Stimulated activated naive CD8-positive, alpha-beta T cell treated with anti-CD3 and anti-CD28 coated beads, Interleukin-15, Interleukin-2, amounts not matched to agents 100 ng/mL and 50 ng/mL, for 24 hours (primary cell): ENCODE measurements at regions not wholly inside any gene's neighbourhood (a gene's known extent, or its start where the extent isn't known, plus 50 kb on each side); places are given as distances from the start of the nearest gene placed in this dataset.
"Not testable (repeated sequence)": the region's sequence is repeated elsewhere in the genome, so short reads cannot be mapped to it uniquely, and the experiment has no call there.

Source experiments
- H3K27ac Mint-ChIP-seq: one replicate; pipeline ENCODE4 v1.8.0; 2021; ENCODE audit warnings: mild to moderate bottlenecking, mixed read lengths
- H3K27me3 Mint-ChIP-seq: one replicate; pipeline ENCODE4 v1.8.0; 2021; ENCODE audit warnings: mixed read lengths
- H3K36me3 Mint-ChIP-seq: one replicate; pipeline ENCODE4 v1.8.0; 2021; ENCODE audit warnings: low read depth, mixed read lengths
- H3K4me1 Mint-ChIP-seq: one replicate; pipeline ENCODE4 v1.8.0; 2021; ENCODE audit warnings: low read depth, mixed read lengths
- H3K4me3 Mint-ChIP-seq: one replicate; pipeline ENCODE4 v1.8.0; 2021; ENCODE audit warnings: mild to moderate bottlenecking, mixed read lengths
- H3K9me3 Mint-ChIP-seq: one replicate; pipeline ENCODE4 v1.8.0; 2021; ENCODE audit warnings: mixed read lengths

DNA sequence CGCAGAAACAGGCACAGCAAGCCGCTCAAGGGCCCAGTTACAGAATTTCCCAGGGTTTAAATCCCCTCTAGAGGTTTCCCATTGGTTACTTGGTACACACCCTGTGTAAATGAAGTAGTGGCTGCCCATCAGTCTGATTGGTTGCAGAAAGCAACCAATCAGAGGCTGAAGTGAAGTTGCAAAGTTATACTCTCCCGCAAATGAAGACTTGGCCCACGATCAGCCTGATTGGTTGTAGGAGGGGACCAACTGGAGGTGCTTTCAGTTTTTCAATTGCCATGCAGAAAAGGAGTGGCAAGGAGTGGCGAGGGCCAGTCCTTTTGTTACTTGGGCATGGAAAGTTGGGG is 909.2 kb upstream of the AUTS2 start:
- Mint-ChIP-seq H3K27ac (no peak overlapping the region), H3K9me3 (peaks cover 25% of the 10 kb centered on the region), H3K36me3 (no peaks in the 10 kb centered on the region)

GRCh38 chr7:68691261-68692216 is 906.7 kb upstream of the AUTS2 start:
- Mint-ChIP-seq H3K36me3 (no peaks in the 10 kb centered on the region), H3K9me3 (peaks cover 30% of the 10 kb centered on the region), H3K4me1 (no peaks in the 10 kb centered on the region), H3K27ac (no peak overlapping the region), H3K4me3 (no peak overlapping the region), H3K27me3 (no peaks in the 10 kb centered on the region)

More for the DNA sequence above, 909.2 kb upstream of the AUTS2 start:
- Mint-ChIP-seq H3K4me3 (no peak overlapping the region), H3K4me1 (no peaks in the 10 kb centered on the region), H3K27me3 (no peaks in the 10 kb centered on the region)

DNA sequence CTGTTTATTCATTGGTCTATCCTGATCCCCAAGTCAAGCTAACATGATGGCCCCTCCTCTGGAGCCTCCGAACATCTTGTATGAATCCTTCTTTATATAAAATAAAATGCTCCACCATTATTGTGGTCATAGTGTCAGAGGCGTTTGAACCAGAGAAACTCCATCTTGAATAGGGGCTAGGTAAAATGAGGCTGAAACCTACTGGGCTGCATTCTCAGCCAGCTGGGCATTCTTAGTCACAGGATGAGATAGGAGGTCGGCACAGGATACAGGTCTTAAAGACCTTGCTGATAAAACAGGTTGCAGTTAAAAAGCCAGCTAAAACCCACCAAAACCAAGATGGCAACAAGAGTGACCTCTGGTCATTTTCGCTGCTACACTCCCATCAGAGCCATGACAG is 905.8 kb upstream of the AUTS2 start:
- Mint-ChIP-seq H3K4me3 (no peak overlapping the region), H3K9me3 (peaks cover 34% of the 10 kb centered on the region), H3K4me1 (no peaks in the 10 kb centered on the region), H3K27ac (no peak overlapping the region), H3K27me3 (no peaks in the 10 kb centered on the region), H3K36me3 (no peaks in the 10 kb centered on the region)

GRCh38 chr7:68694656-68695055 is 903.6 kb upstream of the AUTS2 start:
- no peaks in the 10 kb centered on the region for H3K27me3 Mint-ChIP-seq

GRCh38 chr7:68697796-68698280 is 900.4 kb upstream of the AUTS2 start:
- Mint-ChIP-seq H3K9me3 (peaks cover 19% of the 10 kb centered on the region), H3K4me3 (no peak overlapping the region), H3K4me1 (no peaks in the 10 kb centered on the region), H3K27ac (no peak overlapping the region), H3K27me3 (no peaks in the 10 kb centered on the region), H3K36me3 (no peaks in the 10 kb centered on the region)

More at GRCh38 chr7:68694656-68695055, 903.6 kb upstream of the AUTS2 start:
- no peaks in the 10 kb centered on the region for H3K4me1 Mint-ChIP-seq
- H3K27ac Mint-ChIP-seq = no peak overlapping the region
- peaks cover 27% of the 10 kb centered on the region for H3K9me3 Mint-ChIP-seq
- no peaks in the 10 kb centered on the region for H3K36me3 Mint-ChIP-seq
- H3K4me3 Mint-ChIP-seq = no peak overlapping the region

- H3K9me3 Mint-ChIP-seq = peaks cover 18% of the 10 kb centered on the region
- H3K4me1 Mint-ChIP-seq = no peaks in the 10 kb centered on the region
- no peak overlapping the region for H3K4me3 Mint-ChIP-seq
- no peaks in the 10 kb centered on the region for H3K36me3 Mint-ChIP-seq
- no peaks in the 10 kb centered on the region for H3K27me3 Mint-ChIP-seq
- H3K27ac Mint-ChIP-seq = no peak overlapping the region
Observed at GRCh38 chr7:68699090-68699711, 899.1 kb upstream of the AUTS2 start.

DNA sequence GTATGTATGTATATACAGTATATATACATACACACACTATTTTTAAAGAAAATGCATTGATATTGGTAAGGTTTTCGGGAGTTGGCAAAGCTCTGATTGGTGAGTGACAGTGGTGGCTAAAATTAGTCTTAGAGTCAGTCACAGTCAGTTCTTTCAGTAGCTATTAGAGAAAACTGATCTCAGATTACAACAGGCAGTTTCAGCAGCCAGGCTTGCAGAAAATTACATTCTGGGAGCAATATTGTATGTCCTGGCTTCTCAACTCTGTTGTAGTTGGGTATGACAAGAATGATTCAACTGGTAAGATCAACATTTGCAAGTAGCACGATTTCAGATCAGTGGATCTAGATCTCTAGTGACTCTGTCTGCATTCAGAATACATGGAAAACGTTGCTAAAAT is 897.9 kb upstream of the AUTS2 start:
- Mint-ChIP-seq H3K9me3 (peaks cover 14% of the 10 kb centered on the region), H3K27me3 (no peaks in the 10 kb centered on the region), H3K27ac (no peak overlapping the region), H3K36me3 (no peaks in the 10 kb centered on the region), H3K4me3 (no peak overlapping the region), H3K4me1 (no peaks in the 10 kb centered on the region)

DNA sequence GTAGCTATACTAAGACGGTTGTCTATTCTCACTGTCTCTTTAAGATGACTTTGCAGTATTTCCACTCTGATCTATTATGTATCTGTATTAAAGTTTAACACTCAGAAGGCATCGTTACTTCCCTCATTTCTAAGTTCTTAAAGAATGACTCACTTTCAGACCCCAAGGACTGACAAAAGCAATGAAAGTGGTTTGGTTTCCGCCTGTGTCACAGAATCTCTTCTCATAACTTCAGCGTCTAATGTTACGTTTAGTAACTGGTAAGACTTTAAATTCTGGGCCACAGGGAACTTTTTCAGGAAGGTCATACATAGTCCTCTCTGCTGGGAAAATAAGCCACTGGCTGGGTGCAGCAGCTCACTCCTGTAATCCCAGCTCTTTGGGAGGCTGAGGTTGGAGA is 892.0 kb upstream of the AUTS2 start:
- no peak overlapping the region for H3K4me3 Mint-ChIP-seq
- H3K36me3 Mint-ChIP-seq = no peaks in the 10 kb centered on the region
- H3K9me3 Mint-ChIP-seq = peaks cover 16% of the 10 kb centered on the region
- no peaks in the 10 kb centered on the region for H3K4me1 Mint-ChIP-seq
- no peak overlapping the region for H3K27ac Mint-ChIP-seq
- no peaks in the 10 kb centered on the region for H3K27me3 Mint-ChIP-seq

DNA sequence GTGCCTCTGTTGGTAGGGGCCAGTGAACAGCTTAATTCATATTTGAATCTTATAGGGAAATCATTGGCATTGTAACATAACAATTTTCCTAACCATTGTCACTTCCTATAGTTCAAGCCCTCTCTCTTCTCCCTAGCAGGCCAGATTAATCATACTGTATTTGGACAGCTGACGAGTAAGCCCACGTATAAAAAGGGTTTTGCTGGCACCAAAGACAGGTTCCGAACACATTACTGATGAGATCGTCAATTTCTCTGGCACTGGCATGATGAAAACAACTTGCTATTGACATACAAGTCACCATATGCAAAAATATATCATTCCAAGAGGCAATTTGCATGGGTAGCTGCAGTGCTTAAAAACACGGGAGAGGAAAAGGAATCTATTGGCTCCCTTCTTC is 891.1 kb upstream of the AUTS2 start:
- H3K4me1 Mint-ChIP-seq = no peaks in the 10 kb centered on the region
- H3K4me3 Mint-ChIP-seq = no peak overlapping the region
- no peaks in the 10 kb centered on the region for H3K36me3 Mint-ChIP-seq
- peaks cover 20% of the 10 kb centered on the region for H3K9me3 Mint-ChIP-seq
- no peaks in the 10 kb centered on the region for H3K27me3 Mint-ChIP-seq
- H3K27ac Mint-ChIP-seq = no peak overlapping the region

DNA sequence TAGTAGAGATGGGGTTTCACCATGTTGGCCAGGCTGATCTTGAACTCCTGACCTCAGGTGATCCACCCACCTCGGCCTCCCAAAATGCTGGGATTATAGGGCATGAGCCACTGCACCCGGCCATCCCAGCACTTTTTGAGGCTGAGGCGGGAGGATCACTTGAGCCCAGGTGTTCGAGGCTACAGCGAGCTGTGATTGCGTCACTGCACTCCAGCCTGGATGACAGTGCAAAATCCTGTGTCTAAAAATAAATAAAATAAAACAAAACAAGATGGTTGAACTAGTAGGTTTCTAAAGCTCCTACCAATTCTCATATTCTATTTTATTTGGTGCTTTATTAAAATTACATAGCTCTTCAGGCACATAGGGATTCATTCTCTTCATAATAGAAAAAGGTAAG is 890.3 kb upstream of the AUTS2 start:
- H3K9me3 Mint-ChIP-seq = peaks cover 24% of the 10 kb centered on the region
- no peak overlapping the region for H3K4me3 Mint-ChIP-seq
- no peaks in the 10 kb centered on the region for H3K4me1 Mint-ChIP-seq
- no peaks in the 10 kb centered on the region for H3K27me3 Mint-ChIP-seq
- H3K36me3 Mint-ChIP-seq = no peaks in the 10 kb centered on the region
- no peak overlapping the region for H3K27ac Mint-ChIP-seq

GRCh38 chr7:68712956-68713495 is 885.2 kb upstream of the AUTS2 start:
- no peak overlapping the region for H3K27ac Mint-ChIP-seq
- H3K4me1 Mint-ChIP-seq = no peaks in the 10 kb centered on the region
- no peaks in the 10 kb centered on the region for H3K27me3 Mint-ChIP-seq
- H3K9me3 Mint-ChIP-seq = peaks cover 20% of the 10 kb centered on the region
- H3K36me3 Mint-ChIP-seq = no peaks in the 10 kb centered on the region
- no peak overlapping the region for H3K4me3 Mint-ChIP-seq

DNA sequence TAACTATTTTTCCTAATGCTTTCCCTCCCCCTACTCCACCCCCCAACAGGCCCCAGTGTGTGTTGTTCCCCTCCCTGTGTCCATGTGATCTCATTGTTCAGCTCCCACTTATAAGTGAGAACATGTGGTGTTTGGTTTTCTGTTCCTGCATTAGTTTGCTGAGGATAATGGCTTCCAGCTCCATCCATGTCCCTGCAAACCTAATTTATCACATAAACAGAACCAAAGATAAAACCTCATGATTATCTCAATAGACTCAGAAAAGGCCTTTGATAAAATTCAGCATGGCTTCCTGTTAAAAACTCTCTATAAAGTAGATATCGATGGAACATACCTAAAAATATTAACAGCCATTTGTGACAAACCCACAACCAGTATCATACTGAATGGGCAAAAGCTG is 884.1 kb upstream of the AUTS2 start:
- not testable (repeated sequence) for H3K4me3 Mint-ChIP-seq, H3K27ac Mint-ChIP-seq, H3K27me3 Mint-ChIP-seq, H3K36me3 Mint-ChIP-seq, H3K4me1 Mint-ChIP-seq
- H3K9me3 Mint-ChIP-seq = peaks cover 20% of the 10 kb centered on the region

DNA sequence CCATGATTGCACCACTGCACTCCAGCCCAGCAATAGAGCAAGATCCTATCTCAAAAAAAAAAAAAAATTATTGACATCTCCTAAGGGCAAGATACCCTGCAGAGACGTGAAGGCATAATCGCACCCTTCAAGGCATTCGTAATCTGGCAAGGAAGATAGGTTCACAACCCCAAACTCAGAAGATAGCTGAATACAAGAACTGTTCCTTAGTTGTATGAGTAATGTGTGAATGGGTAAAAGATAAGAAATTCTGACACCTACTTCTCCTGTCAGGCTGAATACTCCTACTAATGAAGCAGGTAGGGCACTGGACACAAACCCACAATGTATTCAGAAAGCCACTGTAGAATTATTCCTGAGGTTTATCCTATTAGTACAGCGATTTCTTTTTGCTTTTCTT is 882.4 kb upstream of the AUTS2 start:
- Mint-ChIP-seq H3K4me3 (no peak overlapping the region), H3K36me3 (no peaks in the 10 kb centered on the region), H3K9me3 (peaks cover 13% of the 10 kb centered on the region), H3K27ac (no peak overlapping the region), H3K4me1 (no peaks in the 10 kb centered on the region), H3K27me3 (no peaks in the 10 kb centered on the region)

- Mint-ChIP-seq H3K36me3 (no peaks in the 10 kb centered on the region), H3K9me3 (peaks cover 11% of the 10 kb centered on the region), H3K27me3 (no peaks in the 10 kb centered on the region), H3K4me1 (no peaks in the 10 kb centered on the region), H3K4me3 (no peak overlapping the region), H3K27ac (no peak overlapping the region)
Observed at GRCh38 chr7:68717176-68717575, 881.1 kb upstream of the AUTS2 start.

DNA sequence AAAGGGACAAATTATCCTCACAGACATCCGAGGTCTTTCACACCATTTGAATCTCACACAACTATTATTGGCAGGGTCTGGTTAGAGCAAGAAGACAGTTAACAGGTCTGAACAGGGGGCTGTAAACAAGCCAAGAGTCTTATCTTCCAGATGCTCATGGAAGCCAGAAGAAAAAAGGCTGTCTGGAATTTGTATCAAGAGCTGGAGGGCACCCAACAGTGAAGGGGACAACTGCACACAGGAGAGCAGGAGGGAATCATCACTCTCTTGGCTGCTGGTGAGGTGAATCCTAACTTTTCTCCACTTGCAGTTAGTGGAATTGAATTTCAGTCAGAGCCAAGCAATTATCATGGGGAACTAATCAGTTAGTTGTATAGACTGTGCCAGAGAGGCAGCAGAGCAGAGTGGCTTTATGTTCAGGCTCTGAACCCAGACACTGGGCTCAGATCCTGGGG is 880.2 kb upstream of the AUTS2 start:
- Mint-ChIP-seq H3K27me3 (no peaks in the 10 kb centered on the region), H3K27ac (no peak overlapping the region), H3K36me3 (no peaks in the 10 kb centered on the region), H3K9me3 (peaks cover 10% of the 10 kb centered on the region), H3K4me1 (no peaks in the 10 kb centered on the region), H3K4me3 (no peak overlapping the region)
